ENCODE measurements at regions not wholly inside any gene's neighbourhood (a gene's known extent, or its start where the extent isn't known, plus 50 kb on each side); places are given as distances from the start of the nearest gene placed in this dataset.
"Not testable (repeated sequence)": the region's sequence is repeated elsewhere in the genome, so short reads cannot be mapped to it uniquely, and the experiment has no call there.

DNA sequence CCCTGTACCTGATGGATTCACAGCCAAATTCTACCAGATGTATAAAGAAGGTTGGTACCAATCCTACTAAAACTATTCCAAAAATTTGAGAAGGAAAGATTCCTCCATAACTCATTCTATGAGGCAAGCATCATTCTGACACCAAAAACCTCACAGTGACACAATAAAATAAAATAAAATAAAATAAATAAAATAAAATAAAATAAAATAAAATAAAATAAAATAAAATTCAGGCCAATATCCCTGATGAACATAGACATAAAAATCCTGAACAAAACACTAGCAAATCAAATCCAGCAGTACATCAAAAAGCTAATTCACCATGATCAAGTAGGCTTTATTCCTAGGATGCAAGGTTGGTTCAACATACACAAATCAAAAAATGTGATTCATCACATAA, 108.1 kb downstream of the PROX1 start:
- DNase-seq, result not testable (repeated sequence)

DNA sequence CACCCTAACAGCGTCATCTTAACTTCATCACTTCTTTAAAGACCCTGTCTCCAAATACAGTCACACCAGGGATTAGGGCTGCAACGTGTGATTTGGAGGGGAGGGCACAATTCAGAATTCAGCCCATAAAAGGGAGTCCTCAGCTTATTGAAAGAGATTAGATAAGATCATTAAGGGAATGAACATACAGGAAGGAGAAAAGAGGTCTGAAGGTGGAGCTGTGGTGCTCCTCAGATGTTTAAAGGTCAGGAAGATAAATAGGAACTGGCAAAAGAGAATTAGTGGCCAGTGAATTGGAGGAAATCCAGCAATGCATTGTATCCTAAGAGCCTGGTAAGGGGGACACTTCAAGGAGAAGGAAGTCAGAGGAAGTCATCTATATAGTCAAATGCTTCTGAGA, 113.5 kb downstream of the PROX1 start:
- DNase-seq, result no peak

DNA sequence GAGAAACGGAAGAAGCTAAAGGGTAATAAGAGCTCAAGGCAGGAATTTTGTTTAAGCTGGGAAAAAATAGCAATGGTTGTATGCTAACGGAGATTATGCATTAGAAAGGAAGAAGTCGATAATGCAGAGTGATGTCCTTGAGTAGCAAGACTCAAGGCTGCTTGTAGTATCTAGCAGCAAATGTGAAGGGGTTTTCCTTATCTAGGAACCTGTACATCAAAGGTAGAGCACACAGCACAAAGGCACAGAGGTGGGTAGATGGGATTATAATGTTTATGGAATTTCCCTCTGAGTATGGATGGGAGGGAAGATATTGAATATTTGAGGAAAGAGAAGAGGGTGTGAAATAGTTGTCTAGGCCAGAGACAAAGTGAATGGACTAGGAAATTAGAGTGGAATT, 114.1 kb downstream of the PROX1 start:
- DNase-seq, result no peak

DNA sequence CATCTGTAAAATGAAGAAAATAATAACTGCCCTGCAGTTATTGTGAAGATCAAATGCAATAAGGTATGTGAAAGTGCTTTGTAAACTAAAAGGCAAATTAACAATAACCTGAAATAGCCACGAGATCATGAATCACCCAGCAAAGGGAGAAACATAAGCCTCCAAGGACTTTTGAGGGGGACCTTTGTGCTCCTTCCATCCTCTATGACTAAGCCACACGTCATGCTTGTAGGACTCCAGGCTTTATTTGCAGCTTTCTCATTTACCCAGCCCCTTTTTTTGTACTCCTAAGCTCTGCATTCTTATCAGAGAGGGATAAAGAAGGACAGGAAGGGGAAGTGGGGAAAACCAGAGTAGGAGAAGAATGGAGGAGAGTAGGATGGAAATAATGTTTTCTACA, 115.1 kb downstream of the PROX1 start:
- no peak for DNase-seq

DNA sequence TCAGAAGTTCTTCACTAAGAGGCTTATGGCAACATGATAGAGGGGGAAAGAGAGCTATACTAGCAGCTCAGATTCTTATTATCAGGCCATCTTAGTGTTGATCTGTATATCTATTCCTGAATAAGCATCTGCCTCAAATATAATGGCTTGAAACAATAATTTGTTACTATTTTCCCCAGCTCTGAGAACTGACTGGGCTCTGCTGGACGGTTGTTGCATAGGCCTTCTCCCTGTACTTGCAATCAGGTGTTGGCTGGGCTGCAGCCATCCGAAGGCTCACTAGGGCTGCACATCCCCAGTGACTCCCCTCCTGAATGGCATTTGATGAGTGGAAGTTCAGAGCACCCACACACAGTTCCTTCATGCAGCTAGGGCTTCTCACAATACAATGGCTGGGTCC, 116.0 kb downstream of the PROX1 start:
- no peak for DNase-seq

DNA sequence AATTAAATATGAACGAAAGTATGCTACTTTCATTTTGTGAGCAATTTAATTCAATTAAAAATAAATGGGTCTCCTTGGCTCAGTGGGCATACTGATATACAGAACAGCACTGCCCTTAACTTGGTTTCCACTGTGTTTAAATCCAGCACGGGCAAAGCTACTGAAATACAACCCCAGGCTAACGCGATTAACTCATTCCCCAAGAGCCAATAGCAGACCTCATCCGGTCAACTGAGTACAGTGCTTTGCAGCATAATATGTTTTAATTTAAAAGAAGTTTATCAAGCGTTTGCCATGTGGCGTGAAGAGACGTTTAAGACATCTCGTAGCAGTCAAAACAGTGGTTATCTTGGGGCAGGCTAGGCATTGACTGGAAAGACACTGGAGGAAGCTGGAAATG, 118.6 kb downstream of the PROX1 start:
- DNase-seq, result no peak

DNA sequence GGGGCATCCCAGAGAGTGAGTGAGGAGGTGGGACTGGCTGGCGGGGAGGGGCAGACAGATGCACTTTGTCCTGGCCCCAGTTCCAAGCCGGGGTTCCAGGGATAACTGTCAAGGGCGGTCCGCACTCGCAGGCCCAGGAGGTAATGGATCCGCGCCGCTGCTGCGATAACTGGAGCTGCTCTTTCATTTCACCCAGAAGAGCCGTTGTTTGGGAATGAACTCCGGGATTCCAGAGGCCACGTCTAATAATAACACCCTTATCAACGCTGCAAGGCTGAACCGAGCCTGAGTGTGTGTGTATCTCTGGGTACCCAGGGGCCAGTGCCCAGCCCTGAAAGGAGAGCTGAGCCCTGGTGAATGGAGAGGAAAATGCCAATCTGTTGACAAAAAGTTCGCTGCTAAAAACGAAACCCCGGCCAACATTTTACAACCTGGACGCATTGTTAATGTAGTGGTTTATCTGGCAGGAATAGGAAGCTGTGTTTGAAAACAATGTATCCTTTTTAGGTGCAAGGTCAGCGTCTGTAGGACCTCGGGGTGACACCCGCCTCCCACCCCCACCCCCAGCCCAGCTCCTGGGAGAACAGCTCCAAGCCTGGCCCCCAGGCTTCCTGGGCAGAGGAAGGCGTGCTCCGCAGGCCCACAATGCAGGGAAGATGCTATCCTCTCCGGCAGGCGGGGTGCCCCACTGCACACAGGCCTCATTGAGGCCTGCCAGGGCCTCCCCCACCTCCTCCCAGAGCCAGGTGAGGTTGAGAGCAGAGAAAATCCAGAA, 119.7 kb downstream of the PROX1 start:
- no peak for DNase-seq

DNA sequence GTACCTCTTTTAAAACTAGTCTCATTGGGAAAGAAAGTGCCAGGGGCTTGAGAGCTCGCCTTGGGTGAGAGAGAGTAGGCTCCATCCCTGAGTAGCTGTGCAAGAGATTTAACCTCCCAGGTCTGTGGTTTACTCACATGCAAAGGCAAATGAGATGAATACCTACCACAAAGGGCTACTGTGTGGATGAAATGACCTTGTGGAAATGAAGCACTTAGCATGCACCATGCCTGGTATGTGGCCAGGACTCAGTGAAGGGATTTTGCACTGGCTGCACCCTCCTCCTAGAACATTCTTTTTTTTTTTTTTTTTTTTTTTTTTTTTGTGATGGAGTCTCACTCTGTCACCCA, 120.3 kb downstream of the PROX1 start:
- DNase-seq, result no peak

DNA sequence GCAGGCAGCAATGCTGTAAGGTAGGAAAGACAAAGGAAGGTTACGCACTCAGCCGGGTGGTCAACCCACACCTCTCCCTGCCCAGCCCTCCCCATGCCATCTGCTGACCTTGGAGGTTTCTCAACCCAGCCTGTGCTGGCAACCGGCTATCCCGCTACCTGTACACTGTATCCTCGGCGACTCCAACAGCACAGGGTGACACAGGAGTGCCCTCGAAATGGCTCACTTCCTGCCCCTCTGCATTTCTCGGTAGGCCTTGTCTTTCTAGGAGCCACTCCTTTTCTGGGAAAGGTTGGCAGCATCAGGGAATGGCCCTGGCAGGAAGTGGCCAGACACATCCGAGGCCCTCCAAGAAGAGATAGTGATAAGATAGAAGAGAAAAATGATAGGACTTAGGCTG, 124.0 kb downstream of the PROX1 start:
- no peak for DNase-seq

DNA sequence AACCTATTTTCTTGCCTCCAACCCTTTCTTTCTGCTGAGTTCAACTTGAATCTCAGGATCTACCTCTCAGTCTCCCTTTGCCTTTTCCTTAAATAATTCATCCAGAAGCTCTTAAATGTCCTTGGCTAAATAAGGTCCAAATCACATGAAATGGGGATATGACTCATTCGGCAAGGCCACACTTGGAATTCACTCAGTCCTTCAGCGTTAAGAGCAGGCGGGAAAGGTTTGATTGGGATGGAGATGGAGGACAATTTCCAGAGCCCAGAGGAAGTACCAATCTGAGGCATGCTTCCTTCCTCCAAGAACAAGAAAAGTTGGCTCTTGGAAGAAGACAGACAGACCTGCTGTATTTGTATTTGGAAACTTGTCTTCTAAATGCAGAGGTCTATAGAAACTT, 128.5 kb downstream of the PROX1 start:
- DNase-seq, result no peak

DNA sequence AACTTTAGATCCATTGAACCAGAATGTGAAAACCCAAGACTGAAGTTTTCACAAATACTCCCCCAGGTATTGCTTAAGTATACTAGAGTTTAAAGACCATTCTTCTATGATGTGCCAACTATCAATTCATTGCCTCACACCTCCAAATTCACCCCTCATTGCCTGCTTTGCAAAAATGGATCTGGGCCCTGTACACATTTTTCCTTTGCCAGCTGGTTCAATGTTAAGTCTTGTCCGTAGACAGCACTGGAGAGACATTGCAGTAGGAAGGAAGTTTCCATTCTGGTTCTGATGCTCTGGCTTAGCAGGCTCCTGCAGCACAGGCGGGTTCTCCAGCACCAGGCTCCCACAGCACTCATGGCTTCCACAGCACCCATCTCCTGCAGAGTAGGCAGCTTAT, 130.0 kb downstream of the PROX1 start:
- no peak for DNase-seq

DNA sequence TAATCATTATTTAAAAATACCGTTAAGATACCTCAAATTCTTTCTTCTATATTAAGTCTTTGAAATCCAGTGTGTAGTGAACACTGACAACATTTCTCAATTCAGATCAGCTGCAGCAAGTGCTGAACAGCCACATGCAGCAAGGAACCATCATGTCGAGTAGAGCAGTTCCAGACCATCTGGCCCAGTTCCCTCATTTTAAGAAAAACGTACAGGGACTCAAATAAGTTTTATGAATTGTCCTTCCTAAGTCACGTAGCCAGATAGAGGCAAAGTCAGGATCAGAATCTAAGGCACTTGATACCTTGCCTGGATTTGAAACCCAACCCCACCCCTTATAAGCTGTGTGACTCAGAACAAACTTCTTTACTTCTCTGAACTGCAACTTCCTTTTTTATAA, 132.4 kb downstream of the PROX1 start:
- DNase-seq, result no peak

DNA sequence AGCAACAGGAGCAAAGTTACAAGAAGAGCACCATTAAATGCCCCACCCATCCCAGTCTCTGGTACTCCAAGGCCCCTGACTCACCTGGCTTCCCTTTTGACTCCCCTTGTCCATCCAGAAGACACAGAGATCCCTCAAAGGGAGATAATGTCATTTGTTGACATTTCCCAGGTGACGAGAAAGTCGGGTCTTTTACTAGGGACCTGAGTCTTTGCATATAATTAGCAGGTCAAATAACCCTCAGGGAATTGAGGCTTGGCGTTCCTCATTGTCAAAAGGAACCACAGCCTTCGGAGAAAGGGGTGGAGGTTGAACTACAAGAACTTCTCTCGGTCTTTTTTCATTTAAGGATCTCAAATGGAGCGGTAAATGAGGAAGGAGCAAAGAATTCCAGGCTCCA, 133.2 kb downstream of the PROX1 start:
- no peak for DNase-seq

DNA sequence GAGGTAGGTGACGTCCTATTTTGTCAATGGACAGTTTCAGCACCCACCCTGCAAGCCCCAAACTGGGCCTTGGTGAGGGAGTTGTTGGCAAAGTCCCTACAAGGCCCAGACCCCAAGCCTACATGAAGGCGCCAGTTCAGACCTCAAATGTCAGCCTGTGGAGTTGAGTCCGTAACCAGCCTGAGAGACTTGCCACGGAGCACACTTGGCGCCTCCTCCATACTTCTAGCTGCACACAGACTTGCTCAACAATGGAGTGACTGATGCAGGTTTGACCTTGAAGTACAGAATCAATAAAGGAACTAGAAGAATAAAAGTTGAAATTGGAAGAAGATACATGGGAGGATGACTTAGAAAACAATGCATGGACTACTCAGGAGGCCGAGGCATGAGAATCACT, 134.3 kb downstream of the PROX1 start:
- DNase-seq, result no peak

DNA sequence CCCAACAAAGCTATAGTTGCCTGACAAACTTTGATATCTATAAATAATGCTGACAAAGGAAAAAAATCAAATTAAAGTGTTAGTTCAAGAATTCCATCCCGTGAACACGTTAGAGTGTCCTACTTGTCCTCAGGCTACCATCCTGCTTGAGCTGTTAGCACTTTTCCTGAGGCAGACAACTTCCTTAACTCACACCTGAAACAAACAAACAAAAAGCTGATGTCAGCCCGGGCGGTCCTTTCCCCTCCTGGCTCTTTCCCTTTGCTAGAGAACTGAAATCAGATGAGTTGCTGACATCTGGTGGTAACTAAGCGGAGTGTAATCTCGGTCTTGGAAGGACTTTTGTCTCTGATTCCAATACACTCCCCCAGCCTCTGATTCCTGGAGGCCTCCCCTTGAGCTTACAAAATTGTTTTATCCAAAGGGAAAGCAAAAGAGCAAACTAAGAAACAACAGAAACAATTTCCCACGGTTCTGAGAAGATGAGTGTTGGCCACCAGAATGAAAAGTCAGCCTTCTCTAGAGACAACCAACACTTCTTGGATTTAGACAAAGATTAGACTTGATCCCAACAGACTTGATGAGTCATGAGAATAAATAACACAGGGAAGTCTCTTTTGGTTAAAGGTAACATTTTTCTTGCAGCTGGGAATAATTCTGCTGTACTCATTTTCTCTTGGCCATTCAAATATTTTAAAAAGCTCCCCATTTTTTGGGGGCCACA, 135.4 kb downstream of the PROX1 start:
- DNase-seq, result peak; percentile 24

DNA sequence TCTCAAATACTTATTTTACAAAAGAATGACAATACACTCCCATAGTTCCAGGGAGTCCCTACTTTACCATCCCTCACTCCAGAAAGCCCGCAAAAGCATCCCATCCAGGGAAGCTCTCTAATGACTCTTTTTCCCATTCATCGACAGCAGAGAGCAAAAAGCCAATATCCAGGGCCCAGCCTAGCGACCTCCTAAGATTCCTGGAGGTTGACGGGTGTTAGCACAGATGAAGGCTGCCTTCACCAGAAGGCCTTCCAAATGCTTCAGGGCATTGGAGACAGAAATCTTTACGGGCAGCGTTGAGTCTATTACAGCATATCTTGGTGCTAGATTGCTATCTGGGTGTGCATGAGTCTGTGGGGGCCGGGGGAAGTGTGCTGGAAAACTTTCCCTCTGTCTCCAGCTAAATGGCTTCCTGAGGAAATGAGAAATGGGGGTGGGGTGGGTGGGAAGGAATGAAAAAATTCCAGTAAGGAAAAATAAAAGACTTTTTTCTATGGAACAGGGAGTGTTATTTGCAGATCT, 136.6 kb downstream of the PROX1 start:
- no peak for DNase-seq

DNA sequence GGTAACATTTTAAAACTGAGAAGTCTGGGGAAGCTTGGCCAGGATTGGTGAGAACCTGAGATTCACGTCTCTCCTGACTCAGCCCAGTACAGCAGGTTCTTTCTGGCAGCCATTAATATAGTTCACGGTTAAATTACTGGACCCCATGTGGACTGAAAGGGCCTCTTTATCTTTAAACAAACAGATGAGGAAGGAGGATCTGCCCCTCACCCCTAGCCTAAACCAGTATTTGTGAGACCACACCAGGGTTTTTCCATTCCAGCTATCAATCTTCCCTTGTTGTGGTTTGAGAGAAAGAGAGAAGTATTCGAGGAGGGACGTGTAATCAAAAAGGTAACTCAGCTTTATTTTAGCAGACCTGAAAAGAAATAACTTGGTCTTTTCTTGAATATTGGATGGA, 137.1 kb downstream of the PROX1 start:
- no peak for DNase-seq

DNA sequence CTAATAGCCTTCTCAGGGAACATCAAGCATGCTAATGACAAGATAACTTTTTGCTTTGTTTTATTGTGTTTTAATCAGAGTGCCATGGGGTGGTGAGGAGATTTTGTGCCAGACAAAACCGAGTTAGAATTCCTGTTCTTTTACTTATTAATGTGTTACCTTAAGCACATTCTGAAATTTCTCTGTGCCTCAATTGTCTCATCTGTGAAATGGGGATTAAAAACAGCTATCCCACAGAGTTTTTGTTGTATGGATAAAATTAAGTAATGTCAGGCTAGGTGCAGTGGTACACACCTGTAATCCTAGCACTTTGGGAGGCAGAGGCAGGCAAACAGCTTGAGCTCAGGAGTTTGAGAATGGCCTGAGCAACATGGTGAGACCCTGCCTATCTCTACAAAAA, 138.0 kb downstream of the PROX1 start:
- no peak for DNase-seq

DNA sequence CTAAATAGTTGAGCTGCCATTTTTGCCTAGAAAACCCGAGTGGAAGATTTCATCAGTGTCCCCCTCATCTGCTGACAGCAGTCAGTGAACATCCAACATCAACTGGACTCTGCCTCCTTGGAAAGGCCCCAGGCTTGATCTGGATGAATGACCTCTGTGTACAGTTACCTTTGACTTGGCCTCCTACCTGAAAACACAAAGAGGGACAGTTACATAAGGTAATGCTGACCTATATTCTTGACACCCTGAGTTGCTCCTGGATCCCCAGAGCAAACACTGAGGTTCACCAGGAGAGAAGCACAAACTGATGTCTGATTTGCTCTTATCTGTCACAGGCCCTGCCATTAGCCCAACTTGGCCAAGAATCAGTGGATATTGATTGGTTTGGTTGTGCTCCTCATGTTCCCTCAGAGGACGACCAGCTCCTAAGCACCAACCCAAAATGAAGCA, 138.9 kb downstream of the PROX1 start:
- DNase-seq, result no peak

DNA sequence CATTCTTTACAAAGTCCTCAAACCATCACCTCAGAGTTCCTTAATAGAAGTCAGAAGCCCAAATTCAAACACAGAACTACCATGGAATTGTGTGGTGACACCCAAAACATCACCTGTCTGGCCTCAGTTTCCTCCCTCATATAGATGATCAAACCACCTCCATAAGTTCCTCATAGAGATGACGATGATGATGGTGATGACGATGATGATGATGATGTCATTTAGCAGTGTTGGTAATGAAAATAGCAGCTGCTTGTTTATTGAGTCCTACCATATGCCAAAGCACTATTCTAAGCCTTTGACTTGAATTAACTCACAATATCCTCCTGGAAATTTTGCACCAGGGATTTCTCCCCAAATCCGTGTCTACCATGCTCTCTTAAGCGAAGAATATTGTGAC, 139.9 kb downstream of the PROX1 start:
- no peak for DNase-seq

DNA sequence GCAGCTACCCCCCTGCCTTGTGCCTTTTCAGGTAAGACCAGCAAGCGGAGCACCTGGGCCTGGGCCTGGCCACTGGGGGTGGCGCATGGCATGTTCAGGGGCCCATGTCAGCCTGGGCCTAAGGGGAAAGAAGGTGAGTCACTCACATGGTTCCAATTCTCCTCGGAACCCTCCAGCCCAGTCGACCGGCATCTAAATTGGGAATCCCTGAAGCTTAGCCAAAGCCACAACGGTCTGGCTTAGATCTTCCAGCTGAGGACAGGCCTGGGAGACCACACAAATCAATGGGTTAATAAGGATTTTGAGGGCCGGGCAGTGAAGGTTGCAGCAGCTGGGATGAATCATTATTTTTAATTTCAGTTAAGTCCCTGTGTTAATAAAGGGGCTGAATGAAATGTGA, 145.1 kb upstream of the SMYD2 start:
- no peak for DNase-seq

DNA sequence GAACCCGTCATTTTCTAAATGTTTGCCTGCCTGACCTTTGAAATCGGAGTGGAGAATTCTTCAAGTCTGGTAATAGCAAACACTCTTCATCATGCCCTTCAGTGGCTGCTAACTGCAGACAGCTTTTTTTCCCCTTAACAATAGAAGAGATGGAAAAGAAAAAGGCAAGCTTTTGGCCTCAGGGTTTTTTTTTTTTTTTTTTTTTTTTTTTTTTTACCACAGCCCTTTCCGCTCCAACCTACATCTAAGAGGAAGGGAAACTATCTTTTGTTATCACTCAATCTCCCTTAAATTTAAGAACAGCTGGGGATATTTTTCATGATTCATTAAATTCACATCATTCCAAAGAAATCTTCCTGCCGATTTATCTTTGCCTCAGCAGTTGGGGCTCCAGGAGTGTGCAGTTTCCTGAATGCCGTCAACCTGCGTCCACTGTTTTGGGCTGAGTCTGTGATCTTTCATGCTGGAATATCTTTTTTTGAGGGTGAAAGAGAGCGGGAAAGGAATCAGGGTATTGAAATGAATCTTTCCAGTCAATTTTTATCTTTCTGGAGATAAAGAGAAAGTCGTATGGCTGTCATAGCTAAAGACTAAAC, 144.5 kb upstream of the SMYD2 start:
- DNase-seq, result no peak

DNA sequence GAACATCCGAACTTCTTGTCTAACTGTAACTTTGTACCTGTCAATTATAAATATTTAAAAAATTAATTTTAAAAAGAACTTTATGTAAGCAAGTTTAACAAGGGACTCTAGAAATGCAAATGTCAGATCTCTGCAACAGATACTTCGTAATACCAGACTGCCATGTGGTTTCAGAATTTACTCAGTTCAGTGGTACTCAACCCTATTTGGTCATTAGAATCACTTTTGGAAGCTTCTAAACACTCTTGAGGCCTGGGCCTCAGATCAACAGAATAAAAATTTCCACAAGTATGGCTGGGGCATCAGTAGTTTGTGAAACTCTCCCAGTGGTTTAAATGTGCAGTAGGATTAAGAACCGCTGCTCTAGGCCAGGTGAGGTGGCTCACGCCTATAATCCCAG, 139.5 kb upstream of the SMYD2 start:
- DNase-seq, result no peak
